ENCODE measurements at regions not wholly inside any gene's neighbourhood (a gene's known extent, or its start where the extent isn't known, plus 50 kb on each side); places are given as distances from the start of the nearest gene placed in this dataset.

- DNase-seq (ENCODE audit: low spot score in 2 of 2) (no peak), FAIRE-seq (no peak)
These were observed 482.5 kb downstream of the PTPRU start for GRCh38 chr1:29718791-29719190.

GRCh38 chr1:29716306-29716705 lies 480.0 kb downstream of the PTPRU start:
- DNase-seq (ENCODE audit: low spot score in 2 of 2) (no peak), FAIRE-seq (no peak)

- DNase-seq (ENCODE audit: low spot score in 2 of 2) (no peak), FAIRE-seq (no peak)
These were observed 477.5 kb downstream of the PTPRU start for GRCh38 chr1:29713857-29714256.

GRCh38 chr1:29712801-29713200 lies 476.5 kb downstream of the PTPRU start:
- DNase-seq (ENCODE audit: low spot score in 2 of 2) = no peak
- FAIRE-seq = no peak

GRCh38 chr1:29712284-29712651 lies 475.9 kb downstream of the PTPRU start:
- DNase-seq (ENCODE audit: low spot score in 2 of 2) (no peak), FAIRE-seq (no peak)

GRCh38 chr1:29711582-29712283 lies 475.4 kb downstream of the PTPRU start:
- FAIRE-seq = no peak

GRCh38 chr1:29709704-29710280 lies 473.5 kb downstream of the PTPRU start:
- DNase-seq (ENCODE audit: low spot score in 2 of 2) = no peak
- no peak for FAIRE-seq

More at GRCh38 chr1:29711582-29712283, 475.4 kb downstream of the PTPRU start:
- DNase-seq (ENCODE audit: low spot score in 2 of 2) = no peak

- DNase-seq (ENCODE audit: low spot score in 2 of 2) (no peak), FAIRE-seq (no peak)
These were observed 472.7 kb downstream of the PTPRU start for GRCh38 chr1:29708796-29709703.

- FAIRE-seq (no peak), DNase-seq (ENCODE audit: low spot score in 2 of 2) (no peak)
These were observed 472.1 kb downstream of the PTPRU start for GRCh38 chr1:29708381-29708780.

- DNase-seq (ENCODE audit: low spot score in 2 of 2) = no peak
- FAIRE-seq = no peak
These were observed 471.5 kb downstream of the PTPRU start for GRCh38 chr1:29707796-29708195.

GRCh38 chr1:29706936-29707335 lies 470.6 kb downstream of the PTPRU start:
- FAIRE-seq (no peak), DNase-seq (ENCODE audit: low spot score in 2 of 2) (peak in 1 of 2 donors; percentile 35)

GRCh38 chr1:29704430-29704829 lies 468.1 kb downstream of the PTPRU start:
- DNase-seq (ENCODE audit: low spot score in 2 of 2) (no peak), FAIRE-seq (no peak)

- peak; percentile 37 to 63 for DNase-seq (ENCODE audit: low spot score in 2 of 2)
- FAIRE-seq = no peak
These were observed 467.5 kb downstream of the PTPRU start for GRCh38 chr1:29703596-29704370.

- FAIRE-seq (no peak), DNase-seq (ENCODE audit: low spot score in 2 of 2) (no peak)
These were observed 464.2 kb downstream of the PTPRU start for GRCh38 chr1:29700491-29700890.

- FAIRE-seq (no peak), DNase-seq (ENCODE audit: low spot score in 2 of 2) (no peak)
These were observed 462.3 kb downstream of the PTPRU start for GRCh38 chr1:29698626-29699025.

- DNase-seq (ENCODE audit: low spot score in 2 of 2) (peak in 1 of 2 donors; percentile 32), FAIRE-seq (no peak)
These were observed 461.7 kb downstream of the PTPRU start for GRCh38 chr1:29698033-29698432.

GRCh38 chr1:29697391-29697780 lies 461.1 kb downstream of the PTPRU start:
- DNase-seq (ENCODE audit: low spot score in 2 of 2) (no peak), FAIRE-seq (no peak)

GRCh38 chr1:29696656-29697390 lies 460.5 kb downstream of the PTPRU start:
- no peak for FAIRE-seq

GRCh38 chr1:29695803-29696202 lies 459.5 kb downstream of the PTPRU start:
- FAIRE-seq = no peak
- no peak for DNase-seq (ENCODE audit: low spot score in 2 of 2)

More at GRCh38 chr1:29696656-29697390, 460.5 kb downstream of the PTPRU start:
- DNase-seq (ENCODE audit: low spot score in 2 of 2) = no peak

- DNase-seq (ENCODE audit: low spot score in 2 of 2) (no peak), FAIRE-seq (no peak)
These were observed 458.7 kb downstream of the PTPRU start for GRCh38 chr1:29695036-29695435.

Data from frontal cortex (tissue), 3 donors.